ENCODE measurements at regions not wholly inside any gene's neighbourhood (a gene's known extent, or its start where the extent isn't known, plus 50 kb on each side); places are given as distances from the start of the nearest gene placed in this dataset.

GRCh38 chr4:11487868-11488544 is 59.3 kb upstream of the HS3ST1 start:
- no peak for TF ChIP-seq TAF1 (IDR thresholded peaks at IDR 0.05; ENCODE audit: borderline replicate concordance, insufficient read depth, low read length)
- no peak for TF ChIP-seq REST (IDR thresholded peaks at IDR 0.05; ENCODE audit: insufficient read depth in 1 of 2, low read depth in 2 of 2, low read length in 2 of 2)
